B cell (primary cell): ENCODE measurements at regions not wholly inside any gene's neighbourhood (a gene's known extent, or its start where the extent isn't known, plus 50 kb on each side); places are given as distances from the start of the nearest gene placed in this dataset.

Experiments
- ATAC-seq: fragments of 200-7000 bp; cut with Tn5 transposase; one replicate; pipeline ENCODE4 v1.10.0; 2021; ENCODE audit warnings: low read depth, mild to moderate bottlenecking, moderate number of reproducible peaks, moderate library complexity
- CTCF ChIA-PET: fragments of 350-600 bp; sonication (Branson Sonifier 250); formaldehyde crosslinking; loops from one replicate; lab custom pipeline; 2021; ENCODE audit warnings: antibody characterized with exemption, inconsistent platforms; lab: Charles Lee
- POLR2A ChIA-PET: fragments of 350-600 bp; sonication (Branson Sonifier 250); formaldehyde crosslinking; loops from one replicate; lab custom pipeline; 2021; ENCODE audit warnings: antibody characterized with exemption; lab: Charles Lee
- DNase-seq: peaks from one replicate; pipeline ENCODE4 v3.0.0; 2013
- H2AFZ ChIP-seq: 2 replicates; pipeline ENCODE4 v1.6.1; 2012; ENCODE audit warnings: mild to moderate bottlenecking, low read depth, low read length; ENCODE audit not compliant: insufficient read depth, poor library complexity, severe bottlenecking
- H3K27ac ChIP-seq, 2 donors: 1 replicate in 1 of 2; 2 replicates in 1 of 2; pipeline ENCODE4 v1.5.1; 2012 to 2013; ENCODE audit warnings: low read length in 2 of 2, mild to moderate bottlenecking in 2 of 2, moderate library complexity in 1 of 2
- H3K27me3 ChIP-seq, 4 experiments: fragments of 200-600 bp in 1 of 4; sonication (generic) in 1 of 4; replicated peaks in 1 of 4; 1 replicate in 2 of 4; 2 replicates in 2 of 4; pipeline versions ENCODE4 v1.6.1 to v1.7.0; 2013 to 2016; ENCODE audit warnings: low read length in 3 of 4, mild to moderate bottlenecking in 2 of 4, mixed read lengths in 1 of 4, moderate library complexity in 1 of 4; ENCODE audit not compliant: insufficient read depth in 4 of 4, control insufficient read depth in 3 of 4; ENCODE audit errors: control extremely low read depth in 1 of 4
- H3K36me3 ChIP-seq, 2 experiments: replicated peaks in 1 of 2; 1 replicate in 1 of 2; 2 replicates in 1 of 2; pipeline versions ENCODE4 v1.6.1 to v1.7.1; 2013; ENCODE audit warnings: low read length in 1 of 2; ENCODE audit not compliant: insufficient read depth in 2 of 2, control insufficient read depth in 1 of 2; ENCODE audit errors: control extremely low read depth in 1 of 2, extremely low read depth in 1 of 2
- H3K4me1 ChIP-seq, 2 donors: fragments of 200-600 bp in 1 of 2; sonication (generic) in 1 of 2; 1 replicate in 1 of 2; 2 replicates in 1 of 2; pipeline versions ENCODE4 v1.5.1 to v1.6.1; 2013 to 2017; ENCODE audit warnings: low read length in 2 of 2; ENCODE audit not compliant: control insufficient read depth in 2 of 2, insufficient read depth in 2 of 2
- H3K4me2 ChIP-seq: replicated peaks from 2 replicates; pipeline ENCODE3; 2012; ENCODE audit warnings: mild to moderate bottlenecking, low read depth, low read length; ENCODE audit not compliant: poor library complexity, severe bottlenecking
- H3K4me3 ChIP-seq, 5 experiments: fragments of 200-600 bp in 1 of 5; sonication (generic) in 1 of 5; 1 replicate in 3 of 5; 2 replicates in 2 of 5; pipeline versions ENCODE4 v1.5.1 to v1.7.0; 2011 to 2016; ENCODE audit warnings: low read length in 4 of 5, mild to moderate bottlenecking in 4 of 5, low read depth in 2 of 5, control low read depth in 1 of 5, moderate library complexity in 1 of 5; ENCODE audit not compliant: insufficient read depth in 1 of 5; ENCODE audit errors: control extremely low read depth in 1 of 5, extremely low read depth in 1 of 5
- H3K79me2 ChIP-seq: fragments of 200-600 bp; sonication (generic); one replicate; pipeline ENCODE4 v1.6.0; 2016; ENCODE audit warnings: low read length; ENCODE audit not compliant: control insufficient read depth, insufficient read depth
- H3K9ac ChIP-seq: fragments of 200-600 bp; sonication (generic); 2 replicates; pipeline ENCODE4 v1.6.1; 2017; ENCODE audit warnings: mild to moderate bottlenecking, low read length, moderate library complexity
- H3K9me3 ChIP-seq, 3 donors: one replicate each; pipeline versions ENCODE4 v1.6.1 to v1.7.1; 2013; ENCODE audit warnings: low read length in 2 of 3; ENCODE audit not compliant: control insufficient read depth in 2 of 3, insufficient read depth in 1 of 3; ENCODE audit errors: control extremely low read depth in 1 of 3
- H4K20me1 ChIP-seq: 2 replicates; pipeline ENCODE4 v1.6.0; 2012; ENCODE audit warnings: mild to moderate bottlenecking, low read length; ENCODE audit not compliant: insufficient read depth, control insufficient read depth, poor library complexity, severe bottlenecking
- H3K27ac Mint-ChIP-seq: one replicate; pipeline ENCODE4 v1.8.0; 2021; ENCODE audit warnings: mixed read lengths
- H3K27me3 Mint-ChIP-seq: one replicate; pipeline ENCODE4 v1.8.0; 2021; ENCODE audit warnings: mixed read lengths
- H3K4me1 Mint-ChIP-seq: one replicate; pipeline ENCODE4 v1.8.0; 2021; ENCODE audit warnings: mixed read lengths
- H3K4me3 Mint-ChIP-seq: one replicate; pipeline ENCODE4 v1.8.0; 2021; ENCODE audit warnings: mixed read lengths
- H3K9me3 Mint-ChIP-seq: one replicate; pipeline ENCODE4 v1.8.0; 2022; ENCODE audit warnings: mixed read lengths; ENCODE audit not compliant: insufficient read depth
- CTCF ChIP-seq: fragments of 200-600 bp; IDR thresholded peaks from one replicate; pipeline ENCODE4 v1.8.0; 2022; ENCODE audit warnings: antibody characterized with exemption, mild to moderate bottlenecking
- EZH2 ChIP-seq: IDR thresholded peaks from 2 replicates; pipeline ENCODE4 v1.6.1; 2012; ENCODE audit warnings: borderline replicate concordance, low read depth, mild to moderate bottlenecking, moderate library complexity, low read length; ENCODE audit not compliant: insufficient read depth, poor library complexity, severe bottlenecking
- WGBS: methylation state at CpG from one replicate; pipeline ENCODE4 v1.1.5; 2013; ENCODE audit warnings: missing lambda C conversion rate; ENCODE audit not compliant: insufficient coverage; 5-methylcytosine and 5-hydroxymethylcytosine counted together
- intact Hi-C: fragments of 100-400 bp; cut with micrococcal nuclease; formaldehyde crosslinking; loops from one replicate; pipeline ENCODE4 v1.10.0; 2022

- Mint-ChIP-seq H3K27me3 (peaks cover 9% of the 10 kb centered on the region), H3K4me1 (no peaks in the 10 kb centered on the region), H3K27ac (no peak overlapping the region), H3K4me3 (no peak overlapping the region), H3K9me3 (no peaks in the 10 kb centered on the region)
- Histone ChIP-seq H3K9me3 (peaks cover 0 to 8% (median 0%) of the 10 kb centered on the region in 3 donors), H4K20me1 (no peaks in the 10 kb centered on the region), H3K36me3 (no peaks in the 10 kb centered on the region), H3K4me3 (no peak overlapping the region), H3K27ac (no peak overlapping the region), H3K79me2 (no peaks in the 10 kb centered on the region), H3K9ac (no peak overlapping the region), H3K4me1 (no peaks in the 10 kb centered on the region), H3K27me3 (peaks cover 0 to 2% (median 0%) of the 10 kb centered on the region in 4 experiments), H2AFZ (no peak overlapping the region), H3K4me2 (no peak overlapping the region)
- ChIA-PET POLR2A (no interaction called here), CTCF (no interaction called here)
- no peak for TF ChIP-seq CTCF
- no peak for TF ChIP-seq EZH2
- DNase-seq, result no peak
- 40% methylated on average over 1 of the region's 5 CpGs for WGBS
- ATAC-seq, result no peak
- intact Hi-C loops, result no loop called here
These were observed 221.2 kb downstream of the SOX9 start for GRCh38 chr17:72342061-72342460.

GRCh38 chr17:72342627-72343527 lies 222.1 kb downstream of the SOX9 start:
- H3K4me2 ChIP-seq, result no peak overlapping the region
- Mint-ChIP-seq H3K4me1 (no peaks in the 10 kb centered on the region), H3K9me3 (no peaks in the 10 kb centered on the region), H3K27me3 (peaks cover 4% of the 10 kb centered on the region), H3K4me3 (no peak overlapping the region), H3K27ac (no peak overlapping the region)
- H3K36me3 ChIP-seq, result no peaks in the 10 kb centered on the region
- no peak overlapping the region for H3K27ac ChIP-seq
- H3K4me3 ChIP-seq, result no peak overlapping the region
- no peaks in the 10 kb centered on the region for H3K79me2 ChIP-seq
- no peak for ATAC-seq
- H2AFZ ChIP-seq, result no peak overlapping the region
- CTCF ChIA-PET, result no interaction called here
- intact Hi-C loops, result no loop called here
- TF ChIP-seq CTCF, result no peak
- TF ChIP-seq EZH2, result no peak
- POLR2A ChIA-PET, result no interaction called here
- DNase-seq, result no peak
- peaks cover 0 to 2% (median 0%) of the 10 kb centered on the region in 4 experiments for H3K27me3 ChIP-seq
- no peaks in the 10 kb centered on the region for H3K4me1 ChIP-seq
- no peak overlapping the region for H3K9ac ChIP-seq
- H3K9me3 ChIP-seq, result peaks cover 0 to 8% (median 0%) of the 10 kb centered on the region in 3 donors
- no peaks in the 10 kb centered on the region for H4K20me1 ChIP-seq
- WGBS, result 81% methylated on average over 19 of the region's 28 CpGs
